ENCODE measurements at regions not wholly inside any gene's neighbourhood (a gene's known extent, or its start where the extent isn't known, plus 50 kb on each side); places are given as distances from the start of the nearest gene placed in this dataset.

GRCh38 chr20:40816039-40816352 lies 127.0 kb upstream of the MAFB start:
- no peak overlapping the region for H3K27ac Mint-ChIP-seq
- Histone ChIP-seq H3K36me3 (ENCODE audit: control insufficient read depth, insufficient read depth, low read length) (no peaks in the 10 kb centered on the region), H3K9me3 (ENCODE audit: control insufficient read depth in 2 of 2, low read length in 2 of 2) (no peaks in the 10 kb centered on the region), H3K27ac (ENCODE audit: insufficient read depth, low read length, poor library complexity, severe bottlenecking) (no peak overlapping the region), H3K4me3 (ENCODE audit: low read depth, low read length) (no peak overlapping the region), H3K27me3 (ENCODE audit: control insufficient read depth, insufficient read depth, low read length) (no peaks in the 10 kb centered on the region), H3K4me1 (ENCODE audit: control insufficient read depth, insufficient read depth, low read length, poor library complexity, severe bottlenecking) (no peaks in the 10 kb centered on the region)
- H3K9me3 Mint-ChIP-seq: peaks cover 0 to 8% (median 0%) of the 10 kb centered on the region in 7 donors
- H3K4me3 Mint-ChIP-seq: no peak overlapping the region
- H3K4me1 Mint-ChIP-seq: no peaks in the 10 kb centered on the region
- no peak for ATAC-seq (ENCODE audit: low read depth in 2 of 2)
- no peaks in the 10 kb centered on the region for H3K27me3 Mint-ChIP-seq
- no peak for DNase-seq
- no peaks in the 10 kb centered on the region for H3K36me3 Mint-ChIP-seq

- peaks cover 0 to 6% of the 10 kb centered on the region in 2 experiments for H3K9me3 ChIP-seq (ENCODE audit: control insufficient read depth in 2 of 2, low read length in 2 of 2)
- no peaks in the 10 kb centered on the region for H3K36me3 ChIP-seq (ENCODE audit: control insufficient read depth, insufficient read depth, low read length)
- no peak overlapping the region for H3K4me3 Mint-ChIP-seq
- H3K36me3 Mint-ChIP-seq: no peaks in the 10 kb centered on the region
- ATAC-seq (ENCODE audit: low read depth in 2 of 2) (no peak), DNase-seq (no peak)
- H3K4me3 ChIP-seq (ENCODE audit: low read depth, low read length): no peak overlapping the region
- no peak overlapping the region for H3K27ac Mint-ChIP-seq
- no peaks in the 10 kb centered on the region for H3K27me3 ChIP-seq (ENCODE audit: control insufficient read depth, insufficient read depth, low read length)
- no peak overlapping the region for H3K27ac ChIP-seq (ENCODE audit: insufficient read depth, low read length, poor library complexity, severe bottlenecking)
- H3K9me3 Mint-ChIP-seq: peaks cover 0 to 9% (median 5%) of the 10 kb centered on the region in 7 donors
- H3K4me1 Mint-ChIP-seq: no peaks in the 10 kb centered on the region
- H3K27me3 Mint-ChIP-seq: peaks cover 19% of the 10 kb centered on the region
- no peaks in the 10 kb centered on the region for H3K4me1 ChIP-seq (ENCODE audit: control insufficient read depth, insufficient read depth, low read length, poor library complexity, severe bottlenecking)
These were observed 132.4 kb upstream of the MAFB start for GRCh38 chr20:40821429-40821828.

GRCh38 chr20:40826699-40827098 lies 137.7 kb upstream of the MAFB start:
- no peaks in the 10 kb centered on the region for H3K27me3 ChIP-seq (ENCODE audit: control insufficient read depth, insufficient read depth, low read length)
- no peaks in the 10 kb centered on the region for H3K4me1 ChIP-seq (ENCODE audit: control insufficient read depth, insufficient read depth, low read length, poor library complexity, severe bottlenecking)
- no peak overlapping the region for H3K27ac ChIP-seq (ENCODE audit: insufficient read depth, low read length, poor library complexity, severe bottlenecking)
- no peaks in the 10 kb centered on the region for H3K4me1 Mint-ChIP-seq
- no peaks in the 10 kb centered on the region for H3K36me3 ChIP-seq (ENCODE audit: control insufficient read depth, insufficient read depth, low read length)
- DNase-seq (no peak), ATAC-seq (ENCODE audit: low read depth in 2 of 2) (no peak)
- H3K27me3 Mint-ChIP-seq: peaks cover 30% of the 10 kb centered on the region
- H3K9me3 Mint-ChIP-seq: peaks cover 0 to 9% (median 4%) of the 10 kb centered on the region in 7 donors
- no peak overlapping the region for H3K4me3 Mint-ChIP-seq
- H3K4me3 ChIP-seq (ENCODE audit: low read depth, low read length): no peak overlapping the region
- peaks cover 0 to 6% of the 10 kb centered on the region in 2 experiments for H3K9me3 ChIP-seq (ENCODE audit: control insufficient read depth in 2 of 2, low read length in 2 of 2)
- H3K36me3 Mint-ChIP-seq: no peaks in the 10 kb centered on the region
- no peak overlapping the region for H3K27ac Mint-ChIP-seq

- Histone ChIP-seq H3K4me1 (ENCODE audit: control insufficient read depth, insufficient read depth, low read length, poor library complexity, severe bottlenecking) (no peaks in the 10 kb centered on the region), H3K36me3 (ENCODE audit: control insufficient read depth, insufficient read depth, low read length) (no peaks in the 10 kb centered on the region), H3K27ac (ENCODE audit: insufficient read depth, low read length, poor library complexity, severe bottlenecking) (no peak overlapping the region), H3K27me3 (ENCODE audit: control insufficient read depth, insufficient read depth, low read length) (no peaks in the 10 kb centered on the region), H3K4me3 (ENCODE audit: low read depth, low read length) (no peak overlapping the region), H3K9me3 (ENCODE audit: control insufficient read depth in 2 of 2, low read length in 2 of 2) (peaks cover 0 to 8% of the 10 kb centered on the region in 2 experiments)
- no peak overlapping the region for H3K27ac Mint-ChIP-seq
- no peak for DNase-seq
- ATAC-seq (ENCODE audit: low read depth in 2 of 2): no peak
- no peak overlapping the region for H3K4me3 Mint-ChIP-seq
- H3K27me3 Mint-ChIP-seq: no peaks in the 10 kb centered on the region
- peaks cover 0 to 13% (median 1%) of the 10 kb centered on the region in 7 donors for H3K9me3 Mint-ChIP-seq
- no peaks in the 10 kb centered on the region for H3K4me1 Mint-ChIP-seq
- no peaks in the 10 kb centered on the region for H3K36me3 Mint-ChIP-seq
These were observed 146.3 kb upstream of the MAFB start for GRCh38 chr20:40835321-40835720.

- Mint-ChIP-seq H3K36me3 (no peaks in the 10 kb centered on the region), H3K4me3 (no peak overlapping the region), H3K9me3 (peaks cover 0 to 16% (median 0%) of the 10 kb centered on the region in 7 donors), H3K27ac (no peak overlapping the region), H3K4me1 (peaks cover 0 to 2% (median 0%) of the 10 kb centered on the region in 4 donors), H3K27me3 (no peaks in the 10 kb centered on the region)
- ATAC-seq (ENCODE audit: low read depth in 2 of 2): no peak
- no peaks in the 10 kb centered on the region for H3K36me3 ChIP-seq (ENCODE audit: control insufficient read depth, insufficient read depth, low read length)
- H3K27me3 ChIP-seq (ENCODE audit: control insufficient read depth, insufficient read depth, low read length): no peaks in the 10 kb centered on the region
- H3K4me3 ChIP-seq (ENCODE audit: low read depth, low read length): no peak overlapping the region
- H3K9me3 ChIP-seq (ENCODE audit: control insufficient read depth in 2 of 2, low read length in 2 of 2): peaks cover 0 to 6% of the 10 kb centered on the region in 2 experiments
- no peak overlapping the region for H3K27ac ChIP-seq (ENCODE audit: insufficient read depth, low read length, poor library complexity, severe bottlenecking)
- H3K4me1 ChIP-seq (ENCODE audit: control insufficient read depth, insufficient read depth, low read length, poor library complexity, severe bottlenecking): no peaks in the 10 kb centered on the region
- DNase-seq: no peak
These were observed 149.5 kb upstream of the MAFB start for GRCh38 chr20:40838509-40838908.

- Mint-ChIP-seq H3K36me3 (no peaks in the 10 kb centered on the region), H3K4me3 (no peak overlapping the region), H3K4me1 (peaks cover 0 to 2% (median 0%) of the 10 kb centered on the region in 4 donors), H3K9me3 (peaks cover 0 to 5% (median 0%) of the 10 kb centered on the region in 7 donors), H3K27me3 (peaks cover 9% of the 10 kb centered on the region), H3K27ac (no peak overlapping the region)
- Histone ChIP-seq H3K4me3 (ENCODE audit: low read depth, low read length) (no peak overlapping the region), H3K27ac (ENCODE audit: insufficient read depth, low read length, poor library complexity, severe bottlenecking) (no peak overlapping the region), H3K27me3 (ENCODE audit: control insufficient read depth, insufficient read depth, low read length) (no peaks in the 10 kb centered on the region), H3K9me3 (ENCODE audit: control insufficient read depth in 2 of 2, low read length in 2 of 2) (no peaks in the 10 kb centered on the region), H3K4me1 (ENCODE audit: control insufficient read depth, insufficient read depth, low read length, poor library complexity, severe bottlenecking) (no peaks in the 10 kb centered on the region), H3K36me3 (ENCODE audit: control insufficient read depth, insufficient read depth, low read length) (no peaks in the 10 kb centered on the region)
- no peak for DNase-seq
- ATAC-seq (ENCODE audit: low read depth in 2 of 2): no peak
These were observed 154.2 kb upstream of the MAFB start for GRCh38 chr20:40843251-40843650.

- no peak for ATAC-seq (ENCODE audit: low read depth in 2 of 2)
- Histone ChIP-seq H3K4me3 (ENCODE audit: low read depth, low read length) (no peak overlapping the region), H3K36me3 (ENCODE audit: control insufficient read depth, insufficient read depth, low read length) (no peaks in the 10 kb centered on the region), H3K27ac (ENCODE audit: insufficient read depth, low read length, poor library complexity, severe bottlenecking) (no peak overlapping the region), H3K9me3 (ENCODE audit: control insufficient read depth in 2 of 2, low read length in 2 of 2) (no peaks in the 10 kb centered on the region), H3K27me3 (ENCODE audit: control insufficient read depth, insufficient read depth, low read length) (no peaks in the 10 kb centered on the region), H3K4me1 (ENCODE audit: control insufficient read depth, insufficient read depth, low read length, poor library complexity, severe bottlenecking) (no peaks in the 10 kb centered on the region)
- H3K4me1 Mint-ChIP-seq: peaks cover 0 to 2% (median 0%) of the 10 kb centered on the region in 4 donors
- no peak overlapping the region for H3K27ac Mint-ChIP-seq
- no peak overlapping the region for H3K4me3 Mint-ChIP-seq
- DNase-seq: no peak
- peaks cover 9% of the 10 kb centered on the region for H3K27me3 Mint-ChIP-seq
- peaks cover 0 to 5% (median 0%) of the 10 kb centered on the region in 7 donors for H3K9me3 Mint-ChIP-seq
- no peaks in the 10 kb centered on the region for H3K36me3 Mint-ChIP-seq
These were observed 155.3 kb upstream of the MAFB start for GRCh38 chr20:40844332-40844731.

GRCh38 chr20:40848096-40848495 lies 159.1 kb upstream of the MAFB start:
- Histone ChIP-seq H3K4me1 (ENCODE audit: control insufficient read depth, insufficient read depth, low read length, poor library complexity, severe bottlenecking) (no peaks in the 10 kb centered on the region), H3K27ac (ENCODE audit: insufficient read depth, low read length, poor library complexity, severe bottlenecking) (no peak overlapping the region), H3K27me3 (ENCODE audit: control insufficient read depth, insufficient read depth, low read length) (no peaks in the 10 kb centered on the region), H3K36me3 (ENCODE audit: control insufficient read depth, insufficient read depth, low read length) (no peaks in the 10 kb centered on the region), H3K4me3 (ENCODE audit: low read depth, low read length) (no peak overlapping the region), H3K9me3 (ENCODE audit: control insufficient read depth in 2 of 2, low read length in 2 of 2) (no peaks in the 10 kb centered on the region)
- H3K27me3 Mint-ChIP-seq: peaks cover 9% of the 10 kb centered on the region
- H3K36me3 Mint-ChIP-seq: no peaks in the 10 kb centered on the region
- DNase-seq (no peak), ATAC-seq (ENCODE audit: low read depth in 2 of 2) (no peak)
- no peaks in the 10 kb centered on the region for H3K4me1 Mint-ChIP-seq
- no peak overlapping the region for H3K4me3 Mint-ChIP-seq
- H3K9me3 Mint-ChIP-seq: no peaks in the 10 kb centered on the region
- H3K27ac Mint-ChIP-seq: no peak overlapping the region

Measured in CD4-positive, CD25-positive, alpha-beta regulatory T cell (primary cell).